ENCODE measurements at regions not wholly inside any gene's neighbourhood (a gene's known extent, or its start where the extent isn't known, plus 50 kb on each side); places are given as distances from the start of the nearest gene placed in this dataset.

- DNase-seq: peak in 1 of 2 donors; percentile 81
- Histone ChIP-seq H3K4me1 (peaks cover 0 to 14% (median 3%) of the 10 kb centered on the region in 4 donors), H3K4me3 (no peak overlapping the region), H3K9me3 (no peaks in the 10 kb centered on the region), H3K27me3 (peaks cover 0 to 22% (median 0%) of the 10 kb centered on the region in 3 donors), H3K27ac (peak overlapping the region in 4 of 5 donors; percentile 57 to 81 (median 74)), H3K36me3 (no peaks in the 10 kb centered on the region)
- intact Hi-C loops (cut with DNase I; ENCODE audit: low total_unique reads): no loop called here
- TF ChIP-seq EP300 (IDR thresholded peaks at IDR 0.05) (peak; percentile 57), POLR2A (IDR thresholded peaks at IDR 0.05) (no peak), POLR2AphosphoS5 (IDR thresholded peaks at IDR 0.05) (peak; percentile 74 to 80 (median 76))
- 54 to 70% (median 62%) methylated on average over 14 of the region's 14 CpGs for WGBS, 5 donors
These were observed 55.3 kb upstream of the INPP5A start for GRCh38 chr10:132482090-132482800.

DNA sequence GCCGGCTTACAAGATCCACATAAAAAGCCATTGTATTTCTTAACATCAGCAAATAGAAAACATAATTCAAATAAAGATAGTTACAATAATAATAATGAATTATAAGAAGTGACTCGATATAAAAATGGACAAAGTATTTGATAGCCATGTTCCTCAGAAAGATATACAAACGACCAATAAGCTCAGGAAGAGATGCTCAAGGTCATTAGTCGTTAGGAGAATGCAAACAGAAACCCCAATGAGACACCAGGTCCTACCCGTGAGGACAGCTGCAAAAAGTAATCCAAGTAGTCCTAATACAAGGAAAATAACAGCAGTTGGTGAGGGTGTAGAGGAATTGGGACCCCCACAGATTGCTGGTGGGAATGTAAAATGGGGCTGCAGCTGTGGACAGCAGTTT lies 54.2 kb upstream of the INPP5A start:
- peaks cover 0 to 10% (median 0%) of the 10 kb centered on the region in 3 donors for H3K27me3 ChIP-seq

DNA sequence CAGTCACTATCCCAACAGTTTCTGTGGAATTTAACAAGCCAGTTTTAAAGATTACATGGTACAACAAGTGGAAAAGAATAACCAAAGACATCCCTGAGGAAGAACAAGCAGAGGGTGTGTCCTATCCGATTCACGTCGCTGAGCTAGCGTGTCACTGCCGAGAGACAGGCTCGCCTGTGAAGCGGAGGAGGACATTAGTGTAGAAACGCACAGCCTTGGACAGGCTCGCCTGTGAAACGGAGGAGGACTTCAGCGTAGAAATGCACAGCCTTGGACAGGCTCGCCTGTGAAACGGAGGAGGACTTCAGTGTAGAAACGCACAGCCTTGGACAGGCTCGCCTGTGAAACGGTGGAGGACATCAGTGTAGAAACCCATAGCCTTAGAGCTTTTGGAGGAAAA lies 52.7 kb upstream of the INPP5A start:
- H3K4me1 ChIP-seq: peaks cover 0 to 14% (median 7%) of the 10 kb centered on the region in 4 donors
- no peaks in the 10 kb centered on the region for H3K27me3 ChIP-seq
- WGBS, 5 donors: 94 to 96% (median 95%) methylated on average over 16 of the region's 16 CpGs
- intact Hi-C loops (cut with DNase I; ENCODE audit: low total_unique reads): no loop called here
- no peak for TF ChIP-seq EP300 (IDR thresholded peaks at IDR 0.05)
- no peak for TF ChIP-seq POLR2A (IDR thresholded peaks at IDR 0.05)
- TF ChIP-seq POLR2AphosphoS5 (IDR thresholded peaks at IDR 0.05): no peak
- TF ChIP-seq, protein P1, sequence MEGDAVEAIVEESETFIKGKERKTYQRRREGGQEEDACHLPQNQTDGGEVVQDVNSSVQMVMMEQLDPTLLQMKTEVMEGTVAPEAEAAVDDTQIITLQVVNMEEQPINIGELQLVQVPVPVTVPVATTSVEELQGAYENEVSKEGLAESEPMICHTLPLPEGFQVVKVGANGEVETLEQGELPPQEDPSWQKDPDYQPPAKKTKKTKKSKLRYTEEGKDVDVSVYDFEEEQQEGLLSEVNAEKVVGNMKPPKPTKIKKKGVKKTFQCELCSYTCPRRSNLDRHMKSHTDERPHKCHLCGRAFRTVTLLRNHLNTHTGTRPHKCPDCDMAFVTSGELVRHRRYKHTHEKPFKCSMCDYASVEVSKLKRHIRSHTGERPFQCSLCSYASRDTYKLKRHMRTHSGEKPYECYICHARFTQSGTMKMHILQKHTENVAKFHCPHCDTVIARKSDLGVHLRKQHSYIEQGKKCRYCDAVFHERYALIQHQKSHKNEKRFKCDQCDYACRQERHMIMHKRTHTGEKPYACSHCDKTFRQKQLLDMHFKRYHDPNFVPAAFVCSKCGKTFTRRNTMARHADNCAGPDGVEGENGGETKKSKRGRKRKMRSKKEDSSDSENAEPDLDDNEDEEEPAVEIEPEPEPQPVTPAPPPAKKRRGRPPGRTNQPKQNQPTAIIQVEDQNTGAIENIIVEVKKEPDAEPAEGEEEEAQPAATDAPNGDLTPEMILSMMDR (IDR thresholded peaks at IDR 0.05): no peak
- no peaks in the 10 kb centered on the region for H3K36me3 ChIP-seq
- no peak overlapping the region for H3K4me3 ChIP-seq
- DNase-seq: no peak
- no peaks in the 10 kb centered on the region for H3K9me3 ChIP-seq
- no peak overlapping the region for H3K27ac ChIP-seq

More for the DNA sequence above, 54.2 kb upstream of the INPP5A start:
- WGBS, 5 donors: 62 to 74% (median 65%) methylated on average over 5 of the region's 5 CpGs
- no peaks in the 10 kb centered on the region for H3K36me3 ChIP-seq
- no peak overlapping the region for H3K4me3 ChIP-seq
- peak overlapping the region in 1 of 5 donors; percentile 81 for H3K27ac ChIP-seq
- intact Hi-C loops (cut with DNase I; ENCODE audit: low total_unique reads): no loop called here
- TF ChIP-seq POLR2A (IDR thresholded peaks at IDR 0.05) (no peak), EP300 (IDR thresholded peaks at IDR 0.05) (no peak), POLR2AphosphoS5 (IDR thresholded peaks at IDR 0.05) (no peak)
- TF ChIP-seq, protein P1 (IDR thresholded peaks at IDR 0.05): no peak
- H3K9me3 ChIP-seq: no peaks in the 10 kb centered on the region
- peaks cover 0 to 14% (median 3%) of the 10 kb centered on the region in 4 donors for H3K4me1 ChIP-seq
- DNase-seq: no peak

DNA sequence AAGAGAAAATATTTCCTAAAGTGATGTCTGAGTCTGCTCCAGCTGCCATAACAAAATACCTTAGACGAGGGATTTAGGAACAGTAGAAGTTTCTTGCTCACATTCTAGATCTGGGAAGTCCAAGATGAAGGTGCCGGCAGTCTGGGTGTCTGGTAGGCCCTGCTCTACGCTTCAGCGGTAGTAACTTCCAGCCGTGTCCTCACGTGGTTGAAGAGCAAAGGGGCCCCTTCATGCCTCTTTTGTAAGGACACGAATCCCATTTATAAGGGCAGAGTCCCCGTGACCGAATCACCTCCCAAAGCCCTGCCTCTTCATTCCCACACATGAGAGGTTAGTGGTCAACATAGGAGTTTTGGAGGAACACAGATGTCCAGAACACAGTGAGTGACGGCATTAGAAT lies 52.2 kb upstream of the INPP5A start:
- TF ChIP-seq, protein P1 (IDR thresholded peaks at IDR 0.05): no peak
- no peak for TF ChIP-seq POLR2AphosphoS5 (IDR thresholded peaks at IDR 0.05)
- no peak for TF ChIP-seq EP300 (IDR thresholded peaks at IDR 0.05)
- no peak for TF ChIP-seq POLR2A (IDR thresholded peaks at IDR 0.05)
- H3K4me3 ChIP-seq: no peak overlapping the region
- H3K36me3 ChIP-seq: no peaks in the 10 kb centered on the region
- no peaks in the 10 kb centered on the region for H3K27me3 ChIP-seq
- 91 to 95% (median 93%) methylated on average over 10 of the region's 10 CpGs for WGBS, 5 donors
- H3K4me1 ChIP-seq: peaks cover 0 to 14% (median 7%) of the 10 kb centered on the region in 4 donors
- DNase-seq: no peak
- H3K9me3 ChIP-seq: no peaks in the 10 kb centered on the region
- intact Hi-C loops (cut with DNase I; ENCODE audit: low total_unique reads): no loop called here
- H3K27ac ChIP-seq: no peak overlapping the region
